Endothelial cell of umbilical vein (primary cell): ENCODE measurements at regions not wholly inside any gene's neighbourhood (a gene's known extent, or its start where the extent isn't known, plus 50 kb on each side); places are given as distances from the start of the nearest gene placed in this dataset.

Experiments used
- BruUV-seq: library from RNA; stranded (reverse); fragments of 400-500 nt; replicated peaks from 2 replicates; lab custom pipeline; 2021; lab: Mats Ljungman, UMichigan
- CTCF ChIA-PET: fragments of 300-600, 350-600 bp; sonication (Branson Sonifier 250); formaldehyde crosslinking; loops from one replicate; lab custom pipeline; 2021; ENCODE audit warnings: antibody characterized with exemption, inconsistent platforms; lab: Charles Lee
- POLR2A ChIA-PET: fragments of 300-600, 350-600 bp; sonication (Branson Sonifier 250); formaldehyde crosslinking; loops from one replicate; lab custom pipeline; 2021; ENCODE audit warnings: antibody characterized with exemption, inconsistent platforms; lab: Charles Lee
- DNase-seq: peaks from one replicate; pipeline ENCODE4 v3.0.0-alpha.2; 2011; ENCODE audit warnings: low read depth, low spot score
- FAIRE-seq: peaks from 2 replicates; lab custom pipeline; 2011; peaks lifted over from hg19 to GRCh38; lab: Jason Lieb, UNC
- H2AFZ ChIP-seq: 2 replicates; pipeline ENCODE4 v1.6.0; 2012; ENCODE audit warnings: low read depth, low read length, control low read depth, inconsistent platforms
- H3K27ac ChIP-seq: 2 replicates; pipeline ENCODE4 v1.5.1; 2011; ENCODE audit warnings: low read depth, mild to moderate bottlenecking, control low read depth, low read length, moderate library complexity; ENCODE audit not compliant: insufficient read depth
- H3K27me3 ChIP-seq, 2 experiments: 2 replicates each; pipeline versions ENCODE4 v1.6.0 to v1.6.1; 2011; ENCODE audit warnings: low read length in 2 of 2, mixed read lengths in 1 of 2; ENCODE audit not compliant: control insufficient read depth in 2 of 2, insufficient read depth in 2 of 2
- H3K36me3 ChIP-seq, 2 experiments: 2 replicates in 1 of 2; 3 replicates in 1 of 2; pipeline ENCODE4 v1.5.1; 2011; ENCODE audit warnings: low read length in 2 of 2, mild to moderate bottlenecking in 1 of 2, moderate library complexity in 1 of 2; ENCODE audit not compliant: control insufficient read depth in 2 of 2, insufficient read depth in 2 of 2; ENCODE audit errors: extremely low read depth in 1 of 2
- H3K4me1 ChIP-seq: 3 replicates; pipeline ENCODE4 v1.5.1; 2011; ENCODE audit warnings: mild to moderate bottlenecking, low read length; ENCODE audit not compliant: control insufficient read depth, insufficient read depth; ENCODE audit errors: extremely low read depth
- H3K4me2 ChIP-seq: 2 replicates; pipeline ENCODE4 v1.6.1; 2011; ENCODE audit warnings: low read length, control low read depth, mixed read lengths; ENCODE audit not compliant: insufficient read depth
- H3K4me3 ChIP-seq, 3 experiments: fragments of 200-600 bp in 1 of 3; sonication (generic), shearing (Covaris generic) in 1 of 3; replicated peaks in 1 of 3; 2 replicates each; pipeline ENCODE4 v1.5.1; 2011 to 2016; ENCODE audit warnings: control low read depth in 3 of 3, low read length in 3 of 3, mild to moderate bottlenecking in 2 of 3, inconsistent platforms in 1 of 3, low read depth in 1 of 3, moderate library complexity in 1 of 3; ENCODE audit not compliant: insufficient read depth in 1 of 3
- H3K79me2 ChIP-seq: 2 replicates; pipeline ENCODE4 v1.6.0; 2012; ENCODE audit warnings: low read length, inconsistent platforms; ENCODE audit not compliant: control insufficient read depth, insufficient read depth
- H3K9ac ChIP-seq: replicated peaks from 2 replicates; pipeline ENCODE3; 2011; ENCODE audit warnings: low read length, control low read depth; ENCODE audit not compliant: insufficient read depth; ENCODE audit errors: extremely low read depth
- H3K9me1 ChIP-seq: replicated peaks from 3 replicates; pipeline ENCODE4 v1.6.0; 2011; ENCODE audit warnings: mild to moderate bottlenecking, low read length; ENCODE audit not compliant: control insufficient read depth, insufficient read depth; ENCODE audit errors: extremely low read depth
- H3K9me3 ChIP-seq: replicated peaks from 2 replicates; pipeline ENCODE4 v1.5.1; 2012; ENCODE audit warnings: low read length, inconsistent platforms; ENCODE audit not compliant: control insufficient read depth, insufficient read depth
- H4K20me1 ChIP-seq: replicated peaks from 2 replicates; pipeline ENCODE3; 2011; ENCODE audit warnings: mild to moderate bottlenecking, low read length; ENCODE audit not compliant: control insufficient read depth, insufficient read depth; ENCODE audit errors: extremely low read depth
- CTCF ChIP-seq, 2 donors: IDR thresholded peaks; 1 replicate in 1 of 2; 2 replicates in 1 of 2; pipeline ENCODE4 v1.5.1; 2011; ENCODE audit warnings: low read length in 2 of 2, mild to moderate bottlenecking in 2 of 2, moderate library complexity in 2 of 2, control low read depth in 1 of 2, inconsistent platforms in 1 of 2, low read depth in 1 of 2; ENCODE audit not compliant: insufficient read depth in 1 of 2; ENCODE audit errors: extremely low read depth in 1 of 2
- EZH2 ChIP-seq: IDR thresholded peaks from 2 replicates; pipeline ENCODE4 v1.6.1; 2012; ENCODE audit warnings: borderline replicate concordance, low read depth, mild to moderate bottlenecking, moderate library complexity, low read length, inconsistent platforms; ENCODE audit not compliant: severe bottlenecking
- FOS ChIP-seq: IDR thresholded peaks from 2 replicates; pipeline ENCODE4 v1.6.1; 2011; ENCODE audit warnings: mild to moderate bottlenecking, low read length, moderate library complexity, borderline replicate concordance; ENCODE audit not compliant: insufficient read depth
- GATA2 ChIP-seq: IDR thresholded peaks from 2 replicates; pipeline ENCODE4 v1.7.0; 2011; ENCODE audit warnings: low read depth, mild to moderate bottlenecking, moderate library complexity, mixed read lengths, low read length; ENCODE audit not compliant: insufficient read length, insufficient read depth
- JUN ChIP-seq: IDR thresholded peaks from 2 replicates; pipeline ENCODE4 v1.6.1; 2011; ENCODE audit warnings: borderline replicate concordance, low read depth; ENCODE audit not compliant: insufficient read length, insufficient read depth
- MAX ChIP-seq: IDR thresholded peaks from 2 replicates; pipeline ENCODE4 v1.6.1; 2011; ENCODE audit not compliant: insufficient read depth, insufficient read length
- MYC ChIP-seq: IDR thresholded peaks from one replicate; pipeline ENCODE4 v1.6.1; 2011; ENCODE audit warnings: mild to moderate bottlenecking, low read depth, low read length
- POLR2A ChIP-seq: IDR thresholded peaks from 2 replicates; pipeline ENCODE4 v1.6.1; 2012; ENCODE audit warnings: low read depth, mild to moderate bottlenecking, control low read depth, low read length
- POLR2AphosphoS5 ChIP-seq: IDR thresholded peaks from 2 replicates; pipeline ENCODE4 v1.6.1; 2012; ENCODE audit warnings: low read depth, mild to moderate bottlenecking, control low read depth, low read length, moderate library complexity; ENCODE audit not compliant: insufficient read depth
- dilution Hi-C: fragments of 300-500 bp; cut with MboI; formaldehyde crosslinking; loops from one replicate; pipeline ENCODE4 v1.15.0; 2019; ENCODE audit warnings: low sequenced_read_pairs; ENCODE audit not compliant: extremely low pct_ligation_motif_present
- intact Hi-C: fragments of 100-400 bp; cut with micrococcal nuclease; formaldehyde crosslinking; loops from one replicate; pipeline ENCODE4 v1.10.0; 2022

- H4K20me1 ChIP-seq = no peaks in the 10 kb centered on the region
- H2AFZ ChIP-seq = no peak overlapping the region
- H3K4me3 ChIP-seq = no peak overlapping the region
- no peaks in the 10 kb centered on the region for H3K9me3 ChIP-seq
- H3K9ac ChIP-seq = no peak overlapping the region
- H3K79me2 ChIP-seq = no peaks in the 10 kb centered on the region
- FAIRE-seq (no peak), DNase-seq (no peak)
- no peaks in the 10 kb centered on the region for H3K9me1 ChIP-seq
- H3K36me3 ChIP-seq = no peaks in the 10 kb centered on the region
- ChIA-PET POLR2A (no interaction called here), CTCF (no interaction called here)
- no peaks in the 10 kb centered on the region for H3K27me3 ChIP-seq
- no TSS peak for BruUV-seq
- H3K27ac ChIP-seq = no peak overlapping the region
- dilution Hi-C loops (no loop called here), intact Hi-C loops (no loop called here)
- TF ChIP-seq MAX (no peak), CTCF (IDR thresholded peaks at IDR 0.05; ENCODE audit: extremely low read depth in 1 of 2, insufficient read depth in 1 of 2, low read depth in 1 of 2, low read length in 2 of 2) (no peak), POLR2A (no peak)
- H3K4me2 ChIP-seq = no peak overlapping the region
- no peaks in the 10 kb centered on the region for H3K4me1 ChIP-seq
Measured at GRCh38 chr7:84735677-84736076, 451.2 kb downstream of the SEMA3D start.

GRCh38 chr7:84735011-84735410 lies 451.8 kb downstream of the SEMA3D start:
- H3K4me1 ChIP-seq = no peaks in the 10 kb centered on the region
- H3K27ac ChIP-seq = no peak overlapping the region
- no peaks in the 10 kb centered on the region for H3K79me2 ChIP-seq
- dilution Hi-C loops (no loop called here), intact Hi-C loops (no loop called here)
- no peak overlapping the region for H3K9ac ChIP-seq
- DNase-seq = no peak
- H2AFZ ChIP-seq = no peak overlapping the region
- H3K27me3 ChIP-seq = no peaks in the 10 kb centered on the region
- H3K4me2 ChIP-seq = no peak overlapping the region
- no peaks in the 10 kb centered on the region for H3K9me3 ChIP-seq
- FAIRE-seq = no peak
- H3K4me3 ChIP-seq = no peak overlapping the region
- BruUV-seq = no TSS peak
- no peak for TF ChIP-seq JUN
- TF ChIP-seq FOS = no peak
- TF ChIP-seq CTCF (IDR thresholded peaks at IDR 0.05; ENCODE audit: extremely low read depth in 1 of 2, insufficient read depth in 1 of 2, low read depth in 1 of 2, low read length in 2 of 2) = no peak
- no peak for TF ChIP-seq GATA2
- no peak for TF ChIP-seq MYC
- no peak for TF ChIP-seq EZH2
- TF ChIP-seq MAX = no peak
- no peak for TF ChIP-seq POLR2A
- TF ChIP-seq POLR2AphosphoS5 = no peak
- POLR2A ChIA-PET = no interaction called here
- H4K20me1 ChIP-seq = no peaks in the 10 kb centered on the region
- CTCF ChIA-PET = no interaction called here
- no peaks in the 10 kb centered on the region for H3K9me1 ChIP-seq
- no peaks in the 10 kb centered on the region for H3K36me3 ChIP-seq
